ENCODE measurements at regions not wholly inside any gene's neighbourhood (a gene's known extent, or its start where the extent isn't known, plus 50 kb on each side); places are given as distances from the start of the nearest gene placed in this dataset.

DNA sequence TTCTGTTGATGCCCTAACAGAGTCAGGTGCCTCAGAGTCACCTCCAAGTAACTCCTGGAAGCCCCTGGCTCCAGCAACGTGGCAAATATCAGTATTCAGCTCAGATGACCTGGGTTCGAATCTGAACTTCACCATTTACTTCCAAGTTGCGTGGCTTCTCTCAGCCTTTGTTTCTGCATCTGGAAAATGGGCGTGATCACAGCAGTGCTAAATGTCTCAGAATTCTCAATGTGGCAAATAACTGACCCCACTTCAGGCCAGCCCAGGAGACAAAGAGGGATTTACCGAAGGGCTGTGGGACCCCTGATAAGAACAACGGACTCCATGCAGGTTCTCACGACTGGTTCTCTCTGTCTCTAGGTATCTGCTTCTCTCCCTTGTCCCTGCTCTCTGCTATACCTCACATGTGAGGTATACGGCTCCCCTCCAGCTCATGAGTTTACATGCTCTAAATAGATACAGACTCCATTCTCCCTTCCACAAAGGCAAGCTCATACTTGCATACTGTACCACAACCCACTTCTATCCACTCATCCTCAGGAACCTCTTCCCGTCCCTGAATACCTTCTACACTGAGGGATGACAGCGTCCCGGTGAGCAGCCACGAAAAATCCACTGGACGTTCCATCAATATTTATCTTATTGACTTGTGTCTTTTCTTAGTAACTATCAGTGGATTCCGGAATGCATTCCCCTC, 84.1 kb downstream of the SNX5 start:
- no peak overlapping the region for H3K4me3 ChIP-seq (ENCODE audit: low read depth, low read length)
- DNase-seq (ENCODE audit: low read depth), result no peak
- TF ChIP-seq, protein P1, sequence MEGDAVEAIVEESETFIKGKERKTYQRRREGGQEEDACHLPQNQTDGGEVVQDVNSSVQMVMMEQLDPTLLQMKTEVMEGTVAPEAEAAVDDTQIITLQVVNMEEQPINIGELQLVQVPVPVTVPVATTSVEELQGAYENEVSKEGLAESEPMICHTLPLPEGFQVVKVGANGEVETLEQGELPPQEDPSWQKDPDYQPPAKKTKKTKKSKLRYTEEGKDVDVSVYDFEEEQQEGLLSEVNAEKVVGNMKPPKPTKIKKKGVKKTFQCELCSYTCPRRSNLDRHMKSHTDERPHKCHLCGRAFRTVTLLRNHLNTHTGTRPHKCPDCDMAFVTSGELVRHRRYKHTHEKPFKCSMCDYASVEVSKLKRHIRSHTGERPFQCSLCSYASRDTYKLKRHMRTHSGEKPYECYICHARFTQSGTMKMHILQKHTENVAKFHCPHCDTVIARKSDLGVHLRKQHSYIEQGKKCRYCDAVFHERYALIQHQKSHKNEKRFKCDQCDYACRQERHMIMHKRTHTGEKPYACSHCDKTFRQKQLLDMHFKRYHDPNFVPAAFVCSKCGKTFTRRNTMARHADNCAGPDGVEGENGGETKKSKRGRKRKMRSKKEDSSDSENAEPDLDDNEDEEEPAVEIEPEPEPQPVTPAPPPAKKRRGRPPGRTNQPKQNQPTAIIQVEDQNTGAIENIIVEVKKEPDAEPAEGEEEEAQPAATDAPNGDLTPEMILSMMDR (IDR thresholded peaks at IDR 0.05; ENCODE audit: insufficient read depth, low read depth, low read length), result no peak

- DNase-seq (ENCODE audit: low read depth), result no peak
- TF ChIP-seq, protein P1 (IDR thresholded peaks at IDR 0.05; ENCODE audit: insufficient read depth, low read depth, low read length), result peak; percentile 18
- no peak overlapping the region for H3K4me3 ChIP-seq (ENCODE audit: low read depth, low read length)
Measured at GRCh38 chr20:17883592-17884306, 84.8 kb downstream of the SNX5 start.

DNA sequence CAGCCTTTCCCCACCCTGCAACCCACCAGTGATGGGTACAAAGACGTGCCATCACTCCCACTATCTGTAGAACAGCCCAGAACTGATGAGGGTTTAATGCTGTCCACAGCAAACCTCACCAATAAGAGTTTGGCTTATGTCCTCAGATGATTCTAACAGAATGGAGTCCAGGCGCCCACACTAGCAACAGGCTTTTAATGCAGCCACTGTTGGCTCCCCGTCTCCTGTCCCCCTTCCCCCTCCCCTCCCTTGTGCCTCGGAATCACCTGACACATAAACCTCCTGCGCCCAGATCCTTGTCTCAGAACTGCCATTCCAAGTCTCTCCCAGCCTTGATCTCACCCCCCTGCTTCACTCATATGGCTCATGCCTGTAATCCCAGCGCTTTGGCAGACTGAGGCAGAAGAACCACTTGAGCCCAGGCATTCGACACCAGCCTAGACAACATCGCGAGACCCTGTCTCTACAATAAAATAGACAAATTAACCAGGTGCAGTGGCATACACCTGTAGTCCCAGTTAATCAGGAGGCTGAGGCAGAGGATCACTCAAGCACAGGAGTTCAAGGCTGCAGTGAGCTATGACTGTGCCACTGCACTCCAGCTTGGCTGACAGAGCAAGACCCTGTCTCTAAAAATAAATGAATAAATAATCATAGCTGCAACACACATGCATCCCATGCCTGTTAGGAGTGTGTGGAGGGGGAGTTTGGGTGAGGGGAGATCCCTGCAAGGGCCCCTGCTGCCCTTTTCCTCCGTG, 85.6 kb downstream of the SNX5 start:
- no peak overlapping the region for H3K4me3 ChIP-seq (ENCODE audit: low read depth, low read length)
- no peak for DNase-seq (ENCODE audit: low read depth)
- TF ChIP-seq, protein P1 (IDR thresholded peaks at IDR 0.05; ENCODE audit: insufficient read depth, low read depth, low read length), result no peak

- TF ChIP-seq, protein P1 (IDR thresholded peaks at IDR 0.05; ENCODE audit: insufficient read depth, low read depth, low read length), result no peak
- no peak overlapping the region for H3K4me3 ChIP-seq (ENCODE audit: low read depth, low read length)
- DNase-seq (ENCODE audit: low read depth), result no peak
Measured at GRCh38 chr20:17882065-17882833, 86.3 kb downstream of the SNX5 start.

GRCh38 chr20:17881741-17882064, 86.9 kb downstream of the SNX5 start:
- no peak overlapping the region for H3K4me3 ChIP-seq (ENCODE audit: low read depth, low read length)
- no peak for DNase-seq (ENCODE audit: low read depth)
- TF ChIP-seq, protein P1 (IDR thresholded peaks at IDR 0.05; ENCODE audit: insufficient read depth, low read depth, low read length), result no peak

DNA sequence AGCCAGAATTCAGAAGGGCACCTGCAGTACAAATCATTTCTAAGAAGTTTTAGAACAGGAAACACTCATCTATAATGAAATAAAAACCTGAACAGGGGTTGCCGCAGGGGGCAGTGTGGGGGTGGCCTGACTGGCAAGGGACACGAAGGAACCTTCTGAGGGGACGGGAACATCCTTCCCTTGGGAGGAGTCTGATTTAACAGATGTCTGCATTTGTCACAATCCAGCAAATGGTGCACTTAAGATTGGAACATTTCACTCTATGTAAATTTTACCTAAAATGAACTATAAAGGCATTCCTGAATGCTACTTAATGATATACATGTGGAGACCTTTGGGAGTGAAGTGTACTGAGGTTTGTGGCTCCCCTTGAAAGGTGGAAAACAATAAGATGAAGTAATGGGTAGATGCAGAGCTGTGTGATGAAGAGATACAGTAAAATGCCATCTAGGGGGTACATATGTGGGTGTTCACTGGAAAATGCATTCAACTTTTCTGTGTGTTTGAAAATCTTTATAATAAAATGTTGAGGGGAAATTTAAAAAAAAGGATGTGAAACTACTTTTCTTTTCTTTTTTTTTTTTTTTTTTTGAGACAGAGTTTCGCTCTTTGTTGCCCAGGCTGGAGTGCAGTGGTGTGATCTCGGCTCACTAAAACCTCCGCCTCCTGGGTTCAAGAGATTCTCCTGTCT, 89.5 kb downstream of the SNX5 start:
- no peak overlapping the region for H3K4me3 ChIP-seq (ENCODE audit: low read depth, low read length)
- TF ChIP-seq, protein P1 (IDR thresholded peaks at IDR 0.05; ENCODE audit: insufficient read depth, low read depth, low read length), result no peak
- no peak for DNase-seq (ENCODE audit: low read depth)

Data from fibroblast of villous mesenchyme (primary cell).